Neutrophil (primary cell): ENCODE measurements at regions not wholly inside any gene's neighbourhood (a gene's known extent, or its start where the extent isn't known, plus 50 kb on each side); places are given as distances from the start of the nearest gene placed in this dataset.

Experiments used
- H3K27ac ChIP-seq: fragments of 200-600 bp; sonication (generic); 2 replicates; pipeline ENCODE4 v1.5.1; 2016; ENCODE audit warnings: mild to moderate bottlenecking, moderate library complexity
- H3K27me3 ChIP-seq: fragments of 200-600 bp; sonication (generic); 2 replicates; pipeline ENCODE4 v1.6.0; 2016; ENCODE audit warnings: mild to moderate bottlenecking
- H3K36me3 ChIP-seq: fragments of 200-600 bp; sonication (generic); 2 replicates; pipeline ENCODE4 v1.5.1; 2017
- H3K4me1 ChIP-seq, 2 experiments: fragments of 200-600 bp in 1 of 2; sonication (generic) in 1 of 2; 1 replicate in 1 of 2; 2 replicates in 1 of 2; pipeline versions ENCODE4 v1.5.1 to v1.6.1; 2013 to 2016; ENCODE audit warnings: low read depth in 1 of 2, low read length in 1 of 2, mild to moderate bottlenecking in 1 of 2, moderate library complexity in 1 of 2; ENCODE audit not compliant: control insufficient read depth in 1 of 2, insufficient read depth in 1 of 2
- H3K4me3 ChIP-seq, 2 experiments: fragments of 200-600 bp in 1 of 2; sonication (generic) in 1 of 2; 1 replicate in 1 of 2; 2 replicates in 1 of 2; pipeline ENCODE4 v1.5.1; 2013 to 2016; ENCODE audit warnings: low read depth in 1 of 2, low read length in 1 of 2, mild to moderate bottlenecking in 1 of 2, moderate library complexity in 1 of 2
- H3K9me3 ChIP-seq: fragments of 200-600 bp; sonication (generic); 2 replicates; pipeline ENCODE4 v1.5.1; 2016
- TF ChIP-seq, protein P1 (sequence below): fragments of 200-600 bp; sonication (generic); IDR thresholded peaks from 2 replicates; pipeline ENCODE4 v1.5.1; 2016; ENCODE audit warnings: antibody characterized with exemption

GRCh38 chr7:9921326-9921725, 1052.3 kb upstream of the PHF14 start:
- Histone ChIP-seq H3K4me1 (no peaks in the 10 kb centered on the region), H3K9me3 (no peaks in the 10 kb centered on the region), H3K27me3 (no peaks in the 10 kb centered on the region), H3K36me3 (no peaks in the 10 kb centered on the region), H3K27ac (no peak overlapping the region), H3K4me3 (no peak overlapping the region)
- TF ChIP-seq, protein P1, sequence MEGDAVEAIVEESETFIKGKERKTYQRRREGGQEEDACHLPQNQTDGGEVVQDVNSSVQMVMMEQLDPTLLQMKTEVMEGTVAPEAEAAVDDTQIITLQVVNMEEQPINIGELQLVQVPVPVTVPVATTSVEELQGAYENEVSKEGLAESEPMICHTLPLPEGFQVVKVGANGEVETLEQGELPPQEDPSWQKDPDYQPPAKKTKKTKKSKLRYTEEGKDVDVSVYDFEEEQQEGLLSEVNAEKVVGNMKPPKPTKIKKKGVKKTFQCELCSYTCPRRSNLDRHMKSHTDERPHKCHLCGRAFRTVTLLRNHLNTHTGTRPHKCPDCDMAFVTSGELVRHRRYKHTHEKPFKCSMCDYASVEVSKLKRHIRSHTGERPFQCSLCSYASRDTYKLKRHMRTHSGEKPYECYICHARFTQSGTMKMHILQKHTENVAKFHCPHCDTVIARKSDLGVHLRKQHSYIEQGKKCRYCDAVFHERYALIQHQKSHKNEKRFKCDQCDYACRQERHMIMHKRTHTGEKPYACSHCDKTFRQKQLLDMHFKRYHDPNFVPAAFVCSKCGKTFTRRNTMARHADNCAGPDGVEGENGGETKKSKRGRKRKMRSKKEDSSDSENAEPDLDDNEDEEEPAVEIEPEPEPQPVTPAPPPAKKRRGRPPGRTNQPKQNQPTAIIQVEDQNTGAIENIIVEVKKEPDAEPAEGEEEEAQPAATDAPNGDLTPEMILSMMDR, result no peak

DNA sequence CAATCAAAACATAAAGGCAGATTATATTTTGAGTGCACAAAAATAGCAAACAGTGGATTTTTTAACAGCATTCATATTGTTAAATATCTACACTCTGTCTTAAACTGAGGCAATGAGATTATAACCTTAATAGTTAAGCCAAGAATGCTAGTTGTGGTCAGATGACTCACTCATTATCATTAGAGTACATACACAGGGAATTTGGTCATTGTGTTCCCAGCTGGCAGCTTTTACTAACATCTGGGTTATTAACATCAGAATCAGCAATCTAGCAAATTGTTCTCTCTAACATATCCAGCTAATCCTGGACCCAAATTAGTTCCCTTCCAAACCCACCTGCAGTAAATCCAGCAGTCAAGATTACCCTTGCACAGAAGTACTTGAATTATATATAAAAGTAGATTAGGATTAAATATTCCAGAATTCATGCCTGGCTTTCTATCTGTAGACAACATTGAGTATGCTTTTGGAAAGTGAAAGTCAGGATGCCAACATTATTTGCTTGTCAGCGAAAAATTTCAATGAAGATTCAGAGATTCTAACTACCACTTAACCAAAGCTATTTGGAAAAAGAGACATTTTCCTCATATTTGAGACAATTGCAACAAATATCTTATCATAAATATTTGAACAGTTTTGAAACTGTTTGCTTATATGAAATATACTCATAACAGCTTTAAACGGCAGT, 1035.6 kb upstream of the PHF14 start:
- no peaks in the 10 kb centered on the region for H3K4me1 ChIP-seq
- H3K27ac ChIP-seq, result no peak overlapping the region
- H3K36me3 ChIP-seq, result no peaks in the 10 kb centered on the region
- no peaks in the 10 kb centered on the region for H3K9me3 ChIP-seq
- no peaks in the 10 kb centered on the region for H3K27me3 ChIP-seq
- no peak overlapping the region for H3K4me3 ChIP-seq
- TF ChIP-seq, protein P1, result no peak

GRCh38 chr7:9939176-9939575, 1034.5 kb upstream of the PHF14 start:
- Histone ChIP-seq H3K36me3 (no peaks in the 10 kb centered on the region), H3K27me3 (no peaks in the 10 kb centered on the region), H3K4me1 (no peaks in the 10 kb centered on the region), H3K9me3 (no peaks in the 10 kb centered on the region), H3K4me3 (no peak overlapping the region), H3K27ac (no peak overlapping the region)
- TF ChIP-seq, protein P1, result no peak

GRCh38 chr7:9945131-9945530, 1028.5 kb upstream of the PHF14 start:
- Histone ChIP-seq H3K4me3 (no peak overlapping the region), H3K9me3 (no peaks in the 10 kb centered on the region), H3K27ac (no peak overlapping the region), H3K36me3 (no peaks in the 10 kb centered on the region), H3K4me1 (no peaks in the 10 kb centered on the region), H3K27me3 (no peaks in the 10 kb centered on the region)
- TF ChIP-seq, protein P1, result no peak

DNA sequence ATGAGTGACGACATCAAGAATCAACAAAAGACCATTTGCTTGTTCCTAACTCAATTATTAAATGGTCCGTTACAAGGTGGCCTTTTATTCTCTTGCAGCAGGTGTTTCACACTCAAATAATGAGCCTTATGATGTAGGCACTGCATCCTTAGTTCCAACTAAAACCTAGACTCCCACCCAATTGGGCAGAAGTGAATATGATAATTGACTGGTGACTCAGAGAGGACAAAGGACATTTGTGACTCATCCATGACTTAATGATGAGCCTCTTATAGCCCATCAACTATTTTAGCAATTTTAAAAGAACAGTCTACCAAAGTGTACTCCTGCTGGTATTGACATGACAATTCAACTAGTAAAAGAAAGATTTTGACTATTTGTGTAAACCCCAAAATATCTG, 1027.8 kb upstream of the PHF14 start:
- no peaks in the 10 kb centered on the region for H3K27me3 ChIP-seq
- no peaks in the 10 kb centered on the region for H3K36me3 ChIP-seq
- no peaks in the 10 kb centered on the region for H3K4me1 ChIP-seq
- no peaks in the 10 kb centered on the region for H3K9me3 ChIP-seq
- TF ChIP-seq, protein P1, result no peak
- H3K4me3 ChIP-seq, result no peak overlapping the region
- no peak overlapping the region for H3K27ac ChIP-seq
